Activated CD4-positive, alpha-beta T cell treated with anti-CD3 and anti-CD28 coated beads for 1 hour (primary cell): ENCODE measurements at regions not wholly inside any gene's neighbourhood (a gene's known extent, or its start where the extent isn't known, plus 50 kb on each side); places are given as distances from the start of the nearest gene placed in this dataset.
"Not testable (repeated sequence)": the region's sequence is repeated elsewhere in the genome, so short reads cannot be mapped to it uniquely, and the experiment has no call there.

ENCODE experiments used
- DNase-seq: peaks from one replicate; pipeline ENCODE4 v3.0.0-alpha.2; 2020

- DNase-seq: no peak
These were observed 444.9 kb downstream of the SOX9 start for GRCh38 chr17:72565758-72566157.

GRCh38 chr17:72566671-72567484 is 446.1 kb downstream of the SOX9 start:
- no peak for DNase-seq

- DNase-seq: no peak
These were observed 447.0 kb downstream of the SOX9 start for GRCh38 chr17:72567774-72568173.

GRCh38 chr17:72569148-72569946 is 448.5 kb downstream of the SOX9 start:
- no peak for DNase-seq

GRCh38 chr17:72571813-72572396 is 451.1 kb downstream of the SOX9 start:
- no peak for DNase-seq

GRCh38 chr17:72572604-72573491 is 452.0 kb downstream of the SOX9 start:
- no peak for DNase-seq

- DNase-seq: not testable (repeated sequence)
These were observed 452.6 kb downstream of the SOX9 start for GRCh38 chr17:72573492-72573801.

- DNase-seq: no peak
These were observed 454.1 kb downstream of the SOX9 start for GRCh38 chr17:72574675-72575510.

GRCh38 chr17:72575542-72576233 is 454.9 kb downstream of the SOX9 start:
- no peak for DNase-seq

- no peak for DNase-seq
These were observed 455.5 kb downstream of the SOX9 start for GRCh38 chr17:72576289-72576759.

GRCh38 chr17:72578817-72579470 is 458.1 kb downstream of the SOX9 start:
- DNase-seq: no peak

- DNase-seq: no peak
These were observed 459.1 kb downstream of the SOX9 start for GRCh38 chr17:72579990-72580320.

GRCh38 chr17:72580321-72581127 is 459.7 kb downstream of the SOX9 start:
- no peak for DNase-seq

- DNase-seq: no peak
These were observed 466.3 kb downstream of the SOX9 start for GRCh38 chr17:72587156-72587555.

- no peak for DNase-seq
These were observed 467.1 kb downstream of the SOX9 start for GRCh38 chr17:72587773-72588511.

- DNase-seq: no peak
These were observed 467.7 kb downstream of the SOX9 start for GRCh38 chr17:72588561-72588960.

GRCh38 chr17:72588961-72589360 is 468.1 kb downstream of the SOX9 start:
- DNase-seq: no peak

- no peak for DNase-seq
These were observed 469.6 kb downstream of the SOX9 start for GRCh38 chr17:72590382-72590781.

- DNase-seq: no peak
These were observed 470.1 kb downstream of the SOX9 start for GRCh38 chr17:72590882-72591281.
